GM21723 (cell line): ENCODE measurements at regions not wholly inside any gene's neighbourhood (a gene's known extent, or its start where the extent isn't known, plus 50 kb on each side); places are given as distances from the start of the nearest gene placed in this dataset.

Source experiments
- ATAC-seq: cut with Tn5 transposase; IDR thresholded peaks from one replicate; pipeline ENCODE4 v1.9.1; 2021; ENCODE audit warnings: mild to moderate bottlenecking, moderate library complexity; ENCODE audit not compliant: unreplicated experiment

GRCh38 chr16:77551357-77551756, 116.5 kb upstream of the ADAMTS18 start:
- no peak for ATAC-seq

- ATAC-seq, result no peak
These were observed 118.3 kb upstream of the ADAMTS18 start for GRCh38 chr16:77553130-77553529.

GRCh38 chr16:77555126-77555525, 120.3 kb upstream of the ADAMTS18 start:
- no peak for ATAC-seq

GRCh38 chr16:77555791-77556190, 121.0 kb upstream of the ADAMTS18 start:
- no peak for ATAC-seq

GRCh38 chr16:77556201-77556873, 121.5 kb upstream of the ADAMTS18 start:
- ATAC-seq, result no peak

GRCh38 chr16:77557385-77557784, 122.6 kb upstream of the ADAMTS18 start:
- no peak for ATAC-seq

- ATAC-seq, result no peak
These were observed 124.0 kb upstream of the ADAMTS18 start for GRCh38 chr16:77558786-77559185.

- no peak for ATAC-seq
These were observed 127.7 kb upstream of the ADAMTS18 start for GRCh38 chr16:77562497-77562896.

- ATAC-seq, result no peak
These were observed 130.1 kb upstream of the ADAMTS18 start for GRCh38 chr16:77564791-77565390.

GRCh38 chr16:77569406-77569805, 134.6 kb upstream of the ADAMTS18 start:
- no peak for ATAC-seq

- ATAC-seq, result no peak
These were observed 135.7 kb upstream of the ADAMTS18 start for GRCh38 chr16:77570574-77570973.

GRCh38 chr16:77571115-77571862, 136.5 kb upstream of the ADAMTS18 start:
- no peak for ATAC-seq

- ATAC-seq, result no peak
These were observed 140.2 kb upstream of the ADAMTS18 start for GRCh38 chr16:77574867-77575624.

GRCh38 chr16:77579351-77579891, 142.9 kb upstream of the NUDT7 start:
- ATAC-seq, result no peak

GRCh38 chr16:77581706-77582105, 140.6 kb upstream of the NUDT7 start:
- ATAC-seq, result no peak

GRCh38 chr16:77584205-77584859, 138.0 kb upstream of the NUDT7 start:
- peak; percentile 65 for ATAC-seq

GRCh38 chr16:77585379-77586251, 136.7 kb upstream of the NUDT7 start:
- no peak for ATAC-seq

GRCh38 chr16:77588389-77588788, 133.9 kb upstream of the NUDT7 start:
- ATAC-seq, result no peak

GRCh38 chr16:77589071-77589765, 133.1 kb upstream of the NUDT7 start:
- no peak for ATAC-seq
